ENCODE measurements at regions not wholly inside any gene's neighbourhood (a gene's known extent, or its start where the extent isn't known, plus 50 kb on each side); places are given as distances from the start of the nearest gene placed in this dataset.

- TF ChIP-seq, protein P1, sequence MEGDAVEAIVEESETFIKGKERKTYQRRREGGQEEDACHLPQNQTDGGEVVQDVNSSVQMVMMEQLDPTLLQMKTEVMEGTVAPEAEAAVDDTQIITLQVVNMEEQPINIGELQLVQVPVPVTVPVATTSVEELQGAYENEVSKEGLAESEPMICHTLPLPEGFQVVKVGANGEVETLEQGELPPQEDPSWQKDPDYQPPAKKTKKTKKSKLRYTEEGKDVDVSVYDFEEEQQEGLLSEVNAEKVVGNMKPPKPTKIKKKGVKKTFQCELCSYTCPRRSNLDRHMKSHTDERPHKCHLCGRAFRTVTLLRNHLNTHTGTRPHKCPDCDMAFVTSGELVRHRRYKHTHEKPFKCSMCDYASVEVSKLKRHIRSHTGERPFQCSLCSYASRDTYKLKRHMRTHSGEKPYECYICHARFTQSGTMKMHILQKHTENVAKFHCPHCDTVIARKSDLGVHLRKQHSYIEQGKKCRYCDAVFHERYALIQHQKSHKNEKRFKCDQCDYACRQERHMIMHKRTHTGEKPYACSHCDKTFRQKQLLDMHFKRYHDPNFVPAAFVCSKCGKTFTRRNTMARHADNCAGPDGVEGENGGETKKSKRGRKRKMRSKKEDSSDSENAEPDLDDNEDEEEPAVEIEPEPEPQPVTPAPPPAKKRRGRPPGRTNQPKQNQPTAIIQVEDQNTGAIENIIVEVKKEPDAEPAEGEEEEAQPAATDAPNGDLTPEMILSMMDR (IDR thresholded peaks at IDR 0.05; ENCODE audit: low read depth, low read length, poor library complexity, severe bottlenecking), result no peak
- no peak for TF ChIP-seq EZH2phosphoT487 (IDR thresholded peaks at IDR 0.05; ENCODE audit: borderline replicate concordance, low read length)
These were observed 62.1 kb upstream of the CCDC160 start for GRCh38 chrX:134174859-134175258.

All from DOHH2 (cell line).